ENCODE measurements at regions not wholly inside any gene's neighbourhood (a gene's known extent, or its start where the extent isn't known, plus 50 kb on each side); places are given as distances from the start of the nearest gene placed in this dataset.

DNA sequence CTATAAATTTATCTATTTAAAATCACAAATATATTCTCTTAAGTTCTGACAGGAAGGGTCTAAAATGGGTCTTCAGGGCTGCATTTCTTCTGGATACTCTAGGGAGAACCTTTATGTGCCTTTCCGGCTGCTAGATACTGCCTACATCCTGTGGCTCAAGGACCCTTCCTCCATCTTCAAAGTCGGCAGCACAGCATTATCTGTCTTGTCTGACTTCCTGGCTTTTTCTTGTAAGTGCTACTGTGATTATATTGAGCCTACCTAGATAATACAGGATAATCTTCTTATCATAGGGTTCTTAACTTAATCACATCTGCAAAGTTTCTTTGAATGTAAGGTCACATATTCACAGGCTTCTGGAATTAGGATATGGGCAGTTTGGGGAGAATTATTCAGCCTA lies 943.8 kb upstream of the TYRP1 start:
- TF ChIP-seq, protein P1, sequence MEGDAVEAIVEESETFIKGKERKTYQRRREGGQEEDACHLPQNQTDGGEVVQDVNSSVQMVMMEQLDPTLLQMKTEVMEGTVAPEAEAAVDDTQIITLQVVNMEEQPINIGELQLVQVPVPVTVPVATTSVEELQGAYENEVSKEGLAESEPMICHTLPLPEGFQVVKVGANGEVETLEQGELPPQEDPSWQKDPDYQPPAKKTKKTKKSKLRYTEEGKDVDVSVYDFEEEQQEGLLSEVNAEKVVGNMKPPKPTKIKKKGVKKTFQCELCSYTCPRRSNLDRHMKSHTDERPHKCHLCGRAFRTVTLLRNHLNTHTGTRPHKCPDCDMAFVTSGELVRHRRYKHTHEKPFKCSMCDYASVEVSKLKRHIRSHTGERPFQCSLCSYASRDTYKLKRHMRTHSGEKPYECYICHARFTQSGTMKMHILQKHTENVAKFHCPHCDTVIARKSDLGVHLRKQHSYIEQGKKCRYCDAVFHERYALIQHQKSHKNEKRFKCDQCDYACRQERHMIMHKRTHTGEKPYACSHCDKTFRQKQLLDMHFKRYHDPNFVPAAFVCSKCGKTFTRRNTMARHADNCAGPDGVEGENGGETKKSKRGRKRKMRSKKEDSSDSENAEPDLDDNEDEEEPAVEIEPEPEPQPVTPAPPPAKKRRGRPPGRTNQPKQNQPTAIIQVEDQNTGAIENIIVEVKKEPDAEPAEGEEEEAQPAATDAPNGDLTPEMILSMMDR (IDR thresholded peaks at IDR 0.05) = no peak
- no peak for TF ChIP-seq POLR2A (IDR thresholded peaks at IDR 0.05)

All from body of pancreas (tissue), 4 donors.